Thyroid gland (tissue), 4 donors: ENCODE measurements at regions not wholly inside any gene's neighbourhood (a gene's known extent, or its start where the extent isn't known, plus 50 kb on each side); places are given as distances from the start of the nearest gene placed in this dataset.

Source experiments
- DNase-seq, 2 donors: peaks; one replicate each; pipeline ENCODE4 v3.0.0-alpha.2; 2019
- H3K27ac ChIP-seq, 3 donors: fragments of 200-600 bp; sonication (generic); 1 replicate in 2 of 3; 2 replicates in 1 of 3; pipeline ENCODE4 v1.5.1; 2016 to 2019; ENCODE audit warnings: mild to moderate bottlenecking in 1 of 3, moderate library complexity in 1 of 3
- H3K27me3 ChIP-seq: fragments of 200-600 bp; sonication (generic); one replicate; pipeline ENCODE4 v1.5.1; 2019
- H3K36me3 ChIP-seq, 2 donors: fragments of 200-600 bp; sonication (generic); one replicate each; pipeline ENCODE4 v1.5.1; 2016 to 2019
- H3K4me1 ChIP-seq, 2 donors: fragments of 200-600 bp; sonication (generic); one replicate each; pipeline ENCODE4 v1.5.1; 2017 to 2019
- H3K4me3 ChIP-seq, 3 donors: fragments of 200-600 bp; sonication (generic); replicated peaks in 1 of 3; 1 replicate in 2 of 3; 2 replicates in 1 of 3; pipeline ENCODE4 v1.5.1; 2016; ENCODE audit warnings: mild to moderate bottlenecking in 1 of 3
- H3K9me3 ChIP-seq: fragments of 200-600 bp; sonication (generic); one replicate; pipeline ENCODE4 v1.5.1; 2017
- CTCF ChIP-seq, 6 experiments: fragments of 200-600 bp in 3 of 6; fragments of 450-650 bp in 3 of 6; sonication (generic) in 3 of 6; IDR thresholded peaks; one replicate each; pipeline ENCODE4 v1.5.1; 2016 to 2019; ENCODE audit warnings: antibody characterized with exemption in 6 of 6, mild to moderate bottlenecking in 2 of 6, inconsistent platforms in 1 of 6, moderate library complexity in 1 of 6
- POLR2A ChIP-seq, 2 donors: fragments of 450-650 bp; IDR thresholded peaks; one replicate each; pipeline ENCODE4 v1.6.1; 2017; ENCODE audit warnings: antibody characterized with exemption in 2 of 2, mild to moderate bottlenecking in 2 of 2, moderate library complexity in 1 of 2
- WGBS, 2 donors: methylation state at CpG; one replicate each; pipeline ENCODE4 v1.1.5; 2017; 5-methylcytosine and 5-hydroxymethylcytosine counted together
- intact Hi-C: fragments of 100-400 bp; cut with DNase I; formaldehyde crosslinking; loops from one replicate; pipeline ENCODE4 v1.15.1; 2023

DNA sequence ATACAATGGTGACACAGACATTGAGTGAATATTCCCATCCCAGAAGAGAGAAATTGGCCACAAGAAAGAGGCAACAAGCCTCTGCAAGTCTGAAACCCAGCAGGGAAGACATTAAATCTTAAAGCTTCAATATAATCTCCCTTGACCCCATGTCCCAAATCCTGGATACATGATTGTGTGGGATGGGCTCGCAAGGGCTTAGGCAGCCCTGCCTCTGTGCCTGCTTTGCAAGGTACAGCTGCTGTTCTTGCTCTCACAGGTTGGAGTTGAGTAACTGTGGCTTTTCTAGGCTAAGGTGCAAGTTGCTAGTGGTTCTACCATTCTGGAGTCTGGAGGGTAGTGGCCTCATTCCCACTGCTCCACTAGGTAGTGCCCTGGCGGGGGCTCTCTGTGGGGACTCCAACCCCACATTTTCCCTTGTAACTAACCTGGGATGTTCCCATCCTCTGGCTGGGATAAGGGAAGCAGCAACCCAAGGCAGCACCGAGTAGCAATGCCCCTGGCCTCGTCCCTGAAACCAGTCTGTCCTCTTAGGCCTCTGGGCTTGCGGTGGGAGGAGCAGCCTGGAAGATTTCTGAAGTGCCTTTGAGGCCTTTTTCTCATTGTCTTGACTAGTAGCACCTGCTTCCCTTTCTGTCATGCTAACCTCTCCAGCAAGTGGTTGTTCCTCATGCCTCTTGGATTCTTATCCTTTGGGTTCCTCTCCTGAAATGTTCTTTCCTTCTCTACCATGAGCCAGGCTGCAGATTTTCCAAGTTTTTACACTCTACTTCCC is 90.0 kb downstream of the FAM174B start:
- no peaks in the 10 kb centered on the region for H3K4me1 ChIP-seq
- no peak overlapping the region for H3K4me3 ChIP-seq
- H3K27ac ChIP-seq, result no peak overlapping the region
- no peaks in the 10 kb centered on the region for H3K36me3 ChIP-seq
- H3K27me3 ChIP-seq, result no peaks in the 10 kb centered on the region
- intact Hi-C loops, result no loop called here
- H3K9me3 ChIP-seq, result no peaks in the 10 kb centered on the region
- DNase-seq, result no peak
- WGBS, 2 donors, result 81 to 88% methylated on average over 4 to 5 of the region's 5 CpGs
- TF ChIP-seq POLR2A (IDR thresholded peaks at IDR 0.05) (no peak), CTCF (IDR thresholded peaks at IDR 0.05) (no peak)

DNA sequence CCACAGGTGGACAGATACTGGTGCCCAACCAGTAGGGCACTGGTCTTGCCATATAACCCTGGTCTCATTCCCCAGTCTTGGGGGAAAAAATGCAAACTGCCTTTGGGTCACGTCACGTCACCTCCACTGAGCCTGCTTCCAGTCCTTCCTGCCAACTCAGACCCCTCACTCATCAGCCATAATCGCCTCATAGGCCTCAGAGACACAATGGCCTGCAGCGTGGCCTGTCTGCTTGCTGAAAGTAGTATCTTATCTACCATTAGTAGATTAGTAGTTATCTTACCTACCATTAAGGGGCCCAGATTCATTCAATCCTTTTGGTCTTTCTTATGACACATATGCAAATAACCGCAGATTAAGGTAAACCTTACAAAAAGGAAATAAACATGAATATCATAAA is 93.8 kb downstream of the FAM174B start:
- Histone ChIP-seq H3K4me1 (no peaks in the 10 kb centered on the region), H3K9me3 (no peaks in the 10 kb centered on the region), H3K27ac (no peak overlapping the region), H3K36me3 (no peaks in the 10 kb centered on the region), H3K27me3 (no peaks in the 10 kb centered on the region), H3K4me3 (no peak overlapping the region)
- no peak for DNase-seq
- no peak for TF ChIP-seq POLR2A (IDR thresholded peaks at IDR 0.05)
- no peak for TF ChIP-seq CTCF (IDR thresholded peaks at IDR 0.05)
- intact Hi-C loops, result no loop called here
- WGBS, 2 donors, result 83 to 88% methylated on average over 5 of the region's 5 CpGs

DNA sequence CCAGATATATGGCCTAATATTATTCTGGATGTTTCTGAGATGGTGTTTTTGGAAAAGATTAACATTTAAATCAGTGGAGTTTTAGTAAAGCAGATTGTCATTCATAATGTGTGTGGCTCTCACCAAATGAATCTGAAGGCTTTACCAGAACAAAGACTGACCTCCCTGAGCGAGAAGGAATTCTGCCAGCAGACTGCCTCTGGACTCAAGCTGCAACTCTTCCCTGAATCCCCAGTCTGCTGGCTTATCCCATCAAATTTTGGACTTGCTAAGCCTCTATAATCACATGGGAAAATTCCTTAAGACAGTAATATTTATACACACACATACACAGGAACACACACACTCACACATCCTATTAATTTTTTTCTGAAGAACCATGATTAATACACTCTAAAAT is 102.3 kb downstream of the FAM174B start:
- H3K27ac ChIP-seq, result no peak overlapping the region
- H3K27me3 ChIP-seq, result no peaks in the 10 kb centered on the region
- no peaks in the 10 kb centered on the region for H3K36me3 ChIP-seq
- no peak overlapping the region for H3K4me3 ChIP-seq
- 86 to 91% methylated on average over 1 of the region's 1 CpG for WGBS, 2 donors
- no peak for DNase-seq
- no peaks in the 10 kb centered on the region for H3K9me3 ChIP-seq
- H3K4me1 ChIP-seq, result no peaks in the 10 kb centered on the region
- TF ChIP-seq CTCF (IDR thresholded peaks at IDR 0.05) (no peak), POLR2A (IDR thresholded peaks at IDR 0.05) (no peak)
- intact Hi-C loops, result no loop called here

- TF ChIP-seq CTCF (IDR thresholded peaks at IDR 0.05) (no peak), POLR2A (IDR thresholded peaks at IDR 0.05) (no peak)
- intact Hi-C loops, result no loop called here
- H3K4me1 ChIP-seq, result no peaks in the 10 kb centered on the region
- H3K36me3 ChIP-seq, result no peaks in the 10 kb centered on the region
- H3K27me3 ChIP-seq, result no peaks in the 10 kb centered on the region
- H3K4me3 ChIP-seq, result no peak overlapping the region
- no peaks in the 10 kb centered on the region for H3K9me3 ChIP-seq
- no peak overlapping the region for H3K27ac ChIP-seq
- DNase-seq, result no peak
These were observed 109.6 kb downstream of the FAM174B start for GRCh38 chr15:92545996-92546395.

DNA sequence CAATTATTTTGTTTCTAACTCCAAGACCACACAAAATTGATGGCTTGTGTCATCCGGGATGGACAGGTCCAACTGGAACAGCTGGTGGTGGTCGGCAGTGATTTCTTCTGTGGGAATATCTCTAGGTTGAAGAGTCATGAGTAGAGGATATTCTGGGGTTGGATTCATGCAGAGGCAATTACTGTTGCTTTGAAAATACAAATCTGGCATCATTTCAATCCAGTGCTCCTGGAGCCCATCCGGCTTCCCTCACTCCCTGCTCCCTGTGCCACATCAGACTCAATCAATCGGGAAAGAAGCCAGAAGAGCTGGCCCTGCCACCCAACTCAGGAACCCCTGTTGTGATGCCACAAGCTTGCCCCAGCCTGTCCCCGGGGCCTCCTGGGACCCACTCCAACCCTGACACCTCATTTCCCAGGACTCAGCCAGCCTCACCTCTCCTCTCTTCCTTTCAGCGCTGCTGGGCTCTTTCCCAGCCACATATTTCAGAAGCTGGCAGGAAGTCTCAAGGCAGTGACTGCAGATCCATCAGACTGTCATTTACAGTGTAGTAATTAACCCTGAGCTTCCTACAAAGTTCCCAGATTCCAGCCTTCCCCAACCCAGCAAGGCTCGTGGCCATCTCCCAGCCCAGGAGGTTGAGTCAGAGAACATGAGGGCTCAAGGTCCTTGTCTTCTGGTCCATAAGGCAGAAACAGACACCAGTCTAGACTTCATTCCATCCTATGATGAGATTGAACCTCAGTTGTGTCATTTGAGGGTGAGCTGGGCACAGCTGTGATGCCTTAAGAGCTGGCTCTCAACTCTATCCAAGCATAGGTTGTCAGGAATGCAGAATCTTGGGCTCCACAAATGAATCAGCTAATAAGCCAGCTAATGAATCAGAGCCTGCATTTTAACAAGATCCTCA is 114.0 kb downstream of the FAM174B start:
- no peak overlapping the region for H3K27ac ChIP-seq

More for the DNA sequence above, 114.0 kb downstream of the FAM174B start:
- no peaks in the 10 kb centered on the region for H3K9me3 ChIP-seq
- H3K4me3 ChIP-seq, result no peak overlapping the region
- intact Hi-C loops, result no loop called here
- H3K4me1 ChIP-seq, result no peaks in the 10 kb centered on the region
- H3K27me3 ChIP-seq, result no peaks in the 10 kb centered on the region
- 48 to 68% methylated on average over 7 of the region's 7 CpGs for WGBS, 2 donors
- H3K36me3 ChIP-seq, result no peaks in the 10 kb centered on the region
- DNase-seq, result no peak
- TF ChIP-seq POLR2A (IDR thresholded peaks at IDR 0.05) (no peak), CTCF (IDR thresholded peaks at IDR 0.05) (no peak)
